A549 (cell line): ENCODE measurements at regions not wholly inside any gene's neighbourhood (a gene's known extent, or its start where the extent isn't known, plus 50 kb on each side); places are given as distances from the start of the nearest gene placed in this dataset.

ENCODE experiments used
- ATAC-seq, 2 experiments: fragments of 200-7000 bp in 1 of 2; fragments of >200 bp in 1 of 2; cut with Nextera tagmentation in 1 of 2; cut with Tn5 transposase in 1 of 2; 3 replicates each; pipeline versions ENCODE4 v1.8.0 to v1.9.1; 2018 to 2020; ENCODE audit warnings: mild to moderate bottlenecking in 1 of 2, moderate library complexity in 1 of 2
- CTCF ChIA-PET: fragments of 300-600 bp; sonication (Branson Sonifier 250); formaldehyde crosslinking; extraction: SDS; loops from one replicate; lab custom pipeline; 2021; ENCODE audit warnings: antibody characterized with exemption, inconsistent platforms; lab: Yijun Ruan, JAX
- POLR2A ChIA-PET: fragments of 350-600 bp; formaldehyde crosslinking; extraction: SDS; loops from one replicate; lab custom pipeline; 2021; ENCODE audit warnings: antibody characterized with exemption, inconsistent platforms; lab: Yijun Ruan, JAX
- DNase-seq, 2 experiments: peaks; one replicate each; pipeline versions ENCODE4 v3.0.0 to v3.0.0-alpha.2; 2011 to 2016; ENCODE audit warnings: low read depth in 1 of 2, low spot score in 1 of 2
- FAIRE-seq: peaks from 2 replicates; lab custom pipeline; 2011; peaks lifted over from hg19 to GRCh38; lab: Jason Lieb, UNC
- H3K27ac ChIP-seq, 2 experiments: fragments of >200 bp; sonication (Bioruptor Twin); formaldehyde crosslinking; 3 replicates each; pipeline ENCODE4 v1.5.1; 2016 to 2017
- H3K4me1 ChIP-seq: fragments of >200 bp; sonication (Bioruptor Twin); formaldehyde crosslinking; 3 replicates; pipeline ENCODE4 v1.6.1; 2016
- H3K4me2 ChIP-seq: fragments of >200 bp; sonication (Bioruptor Twin); formaldehyde crosslinking; 3 replicates; pipeline ENCODE4 v1.6.1; 2016
- H3K4me3 ChIP-seq: fragments of >200 bp; sonication (Bioruptor Twin); formaldehyde crosslinking; 3 replicates; pipeline ENCODE4 v1.5.1; 2016
- H3K9me3 ChIP-seq: fragments of >200 bp; sonication (Bioruptor Twin); formaldehyde crosslinking; 3 replicates; pipeline ENCODE4 v1.6.1; 2016
- CEBPB ChIP-seq, 2 experiments: fragments of >200 bp in 1 of 2; sonication (Bioruptor Twin) in 1 of 2; formaldehyde crosslinking in 1 of 2; IDR thresholded peaks; 2 replicates each; pipeline ENCODE4 v1.6.1; 2012 to 2016
- CHD2 ChIP-seq: fragments of 150-350 bp; IDR thresholded peaks from 2 replicates; pipeline ENCODE4 v1.6.1; 2014; ENCODE audit warnings: low read length; ENCODE audit not compliant: partially characterized antibody
- EHF ChIP-seq: fragments of 250-450 bp; sonication (Bioruptor Pico); IDR thresholded peaks from 2 replicates; pipeline ENCODE4 v1.5.0; 2020; ENCODE audit warnings: mild to moderate bottlenecking
- EP300 ChIP-seq, 2 experiments: fragments of >200 bp; sonication (Bioruptor Twin); formaldehyde crosslinking; IDR thresholded peaks; 2 replicates in 1 of 2; 3 replicates in 1 of 2; pipeline ENCODE4 v1.6.1; 2016 to 2017
- ESRRA ChIP-seq: fragments of 150-350 bp; IDR thresholded peaks from 2 replicates; pipeline ENCODE4 v1.6.1; 2014; ENCODE audit warnings: mild to moderate bottlenecking, low read length, borderline replicate concordance
- FOSB ChIP-seq: fragments of 250-450 bp; sonication (Bioruptor Pico); IDR thresholded peaks from 2 replicates; pipeline ENCODE4 v1.5.0; 2020; ENCODE audit warnings: mild to moderate bottlenecking, moderate library complexity
- FOXS1 ChIP-seq: fragments of 250-450 bp; sonication (Bioruptor Pico); IDR thresholded peaks from 2 replicates; pipeline ENCODE4 v1.5.0; 2020; ENCODE audit warnings: mild to moderate bottlenecking, moderate library complexity
- GATA3 ChIP-seq: IDR thresholded peaks from 2 replicates; pipeline ENCODE4 v1.6.1; 2012; ENCODE audit warnings: borderline replicate concordance
- HOXB5 ChIP-seq: fragments of 250-450 bp; sonication (Bioruptor Pico); IDR thresholded peaks from 2 replicates; pipeline ENCODE4 v1.5.0; 2020; ENCODE audit warnings: mild to moderate bottlenecking, moderate library complexity
- JUNB ChIP-seq: fragments of >200 bp; sonication (Bioruptor Twin); formaldehyde crosslinking; IDR thresholded peaks from 2 replicates; pipeline ENCODE4 v1.6.1; 2016
- MYC ChIP-seq: IDR thresholded peaks from 2 replicates; pipeline ENCODE4 v1.6.1; 2012; ENCODE audit warnings: mild to moderate bottlenecking, inconsistent platforms, low read length, improper control_type of control experiment, borderline replicate concordance
- NPAS2 ChIP-seq: fragments of 250-450 bp; sonication (Bioruptor Pico); IDR thresholded peaks from 2 replicates; pipeline ENCODE4 v1.8.0; 2022; ENCODE audit warnings: mild to moderate bottlenecking, moderate library complexity, borderline replicate concordance
- PHF8 ChIP-seq: fragments of 200-600 bp; sonication (generic); IDR thresholded peaks from 2 replicates; pipeline ENCODE4 v1.6.1; 2016; ENCODE audit warnings: low read depth, mild to moderate bottlenecking, antibody characterized with exemption, moderate library complexity, borderline replicate concordance
- POLR2A ChIP-seq: IDR thresholded peaks from 2 replicates; pipeline ENCODE4 v1.6.1; 2012; ENCODE audit warnings: mild to moderate bottlenecking, low read length
- RAD21 ChIP-seq, 2 experiments: fragments of >200 bp in 1 of 2; sonication (Bioruptor Twin) in 1 of 2; formaldehyde crosslinking in 1 of 2; IDR thresholded peaks in 1 of 2; conservative IDR thresholded peaks in 1 of 2; 2 replicates in 1 of 2; 3 replicates in 1 of 2; pipeline ENCODE4 v1.6.1; 2012 to 2018; ENCODE audit warnings: inconsistent platforms in 1 of 2
- RARB ChIP-seq: fragments of 250-450 bp; sonication (Bioruptor Pico); IDR thresholded peaks from 2 replicates; pipeline ENCODE4 v1.8.0; 2021; ENCODE audit warnings: mild to moderate bottlenecking, moderate library complexity
- RFX5 ChIP-seq: fragments of 450-650 bp; IDR thresholded peaks from 2 replicates; pipeline ENCODE4 v1.7.1; 2014; ENCODE audit warnings: antibody characterized with exemption, mild to moderate bottlenecking, moderate library complexity
- RNF2 ChIP-seq: fragments of 200-600 bp; sonication (generic); IDR thresholded peaks from 2 replicates; pipeline ENCODE4 v1.6.1; 2016; ENCODE audit warnings: low read depth, mild to moderate bottlenecking, antibody characterized with exemption, moderate library complexity, borderline replicate concordance
- SREBF2 ChIP-seq: fragments of 450-650 bp; IDR thresholded peaks from 2 replicates; pipeline ENCODE4 v1.6.1; 2014; ENCODE audit warnings: mild to moderate bottlenecking, moderate library complexity
- WGBS: methylation state at CpG from one replicate; pipeline ENCODE4 v1.1.6; 2017; ENCODE audit errors: missing lambda C conversion rate; 5-methylcytosine and 5-hydroxymethylcytosine counted together
- TF ChIP-seq, protein P1 (sequence below): IDR thresholded peaks from 2 replicates; pipeline ENCODE4 v1.6.1; 2012; ENCODE audit warnings: low read depth, borderline replicate concordance
- TF ChIP-seq, protein P2 (sequence below): fragments of >200 bp; sonication (Bioruptor Twin); formaldehyde crosslinking; IDR thresholded peaks from 3 replicates; pipeline ENCODE4 v1.5.1; 2016
- TF ChIP-seq, protein P3 (sequence below): fragments of 450-650 bp; IDR thresholded peaks from 2 replicates; pipeline ENCODE4 v1.6.1; 2014; ENCODE audit warnings: antibody characterized with exemption
- TF ChIP-seq, protein P4 (sequence below): fragments of >200 bp; sonication (Bioruptor Twin); formaldehyde crosslinking; IDR thresholded peaks from 2 replicates; pipeline ENCODE4 v1.6.1; 2016

DNA sequence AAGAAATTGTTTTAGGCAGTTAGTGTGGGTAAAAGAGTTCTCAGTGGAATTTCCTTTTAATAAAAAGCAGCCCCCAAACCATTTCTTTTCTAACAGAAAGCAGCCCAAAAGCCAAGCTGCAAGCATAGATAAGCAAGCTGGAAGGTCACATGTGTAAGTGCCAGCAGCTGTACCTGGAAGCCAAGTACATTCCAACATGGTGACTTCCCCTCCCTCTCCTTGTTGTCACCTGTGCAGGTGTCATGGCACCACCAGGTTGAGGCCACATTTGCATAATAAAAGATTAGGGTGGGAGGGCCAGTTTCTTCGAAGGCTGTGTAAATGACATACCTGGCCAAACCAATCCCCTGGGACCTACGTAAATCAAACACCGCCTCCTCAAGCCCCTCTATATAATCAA is 240.3 kb upstream of the RAB4A start:
- FAIRE-seq: no peak
- ATAC-seq: no peak
- ChIA-PET POLR2A (no interaction called here), CTCF (no interaction called here)
- Histone ChIP-seq H3K4me3 (no peak overlapping the region), H3K4me2 (no peak overlapping the region), H3K9me3 (no peaks in the 10 kb centered on the region), H3K27ac (no peak overlapping the region), H3K4me1 (peaks cover 8% of the 10 kb centered on the region; the same call in 1 of the 3 replicates)
- DNase-seq: no peak
- WGBS: 81% methylated on average over 3 of the region's 3 CpGs
- TF ChIP-seq FOXS1 (CRISPR knock-in tag): no peak
- TF ChIP-seq NPAS2 (CRISPR knock-in tag): no peak
- TF ChIP-seq CHD2: no peak
- TF ChIP-seq, protein P1, sequence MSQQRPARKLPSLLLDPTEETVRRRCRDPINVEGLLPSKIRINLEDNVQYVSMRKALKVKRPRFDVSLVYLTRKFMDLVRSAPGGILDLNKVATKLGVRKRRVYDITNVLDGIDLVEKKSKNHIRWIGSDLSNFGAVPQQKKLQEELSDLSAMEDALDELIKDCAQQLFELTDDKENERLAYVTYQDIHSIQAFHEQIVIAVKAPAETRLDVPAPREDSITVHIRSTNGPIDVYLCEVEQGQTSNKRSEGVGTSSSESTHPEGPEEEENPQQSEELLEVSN: no peak
- TF ChIP-seq POLR2A: no peak
- no peak for TF ChIP-seq CEBPB (IDR thresholded peaks at IDR 0.05)
- TF ChIP-seq EHF (CRISPR knock-in tag): no peak
- TF ChIP-seq, protein P2, sequence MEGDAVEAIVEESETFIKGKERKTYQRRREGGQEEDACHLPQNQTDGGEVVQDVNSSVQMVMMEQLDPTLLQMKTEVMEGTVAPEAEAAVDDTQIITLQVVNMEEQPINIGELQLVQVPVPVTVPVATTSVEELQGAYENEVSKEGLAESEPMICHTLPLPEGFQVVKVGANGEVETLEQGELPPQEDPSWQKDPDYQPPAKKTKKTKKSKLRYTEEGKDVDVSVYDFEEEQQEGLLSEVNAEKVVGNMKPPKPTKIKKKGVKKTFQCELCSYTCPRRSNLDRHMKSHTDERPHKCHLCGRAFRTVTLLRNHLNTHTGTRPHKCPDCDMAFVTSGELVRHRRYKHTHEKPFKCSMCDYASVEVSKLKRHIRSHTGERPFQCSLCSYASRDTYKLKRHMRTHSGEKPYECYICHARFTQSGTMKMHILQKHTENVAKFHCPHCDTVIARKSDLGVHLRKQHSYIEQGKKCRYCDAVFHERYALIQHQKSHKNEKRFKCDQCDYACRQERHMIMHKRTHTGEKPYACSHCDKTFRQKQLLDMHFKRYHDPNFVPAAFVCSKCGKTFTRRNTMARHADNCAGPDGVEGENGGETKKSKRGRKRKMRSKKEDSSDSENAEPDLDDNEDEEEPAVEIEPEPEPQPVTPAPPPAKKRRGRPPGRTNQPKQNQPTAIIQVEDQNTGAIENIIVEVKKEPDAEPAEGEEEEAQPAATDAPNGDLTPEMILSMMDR: no peak
- no peak for TF ChIP-seq RFX5
- TF ChIP-seq HOXB5 (CRISPR knock-in tag): no peak
- TF ChIP-seq, protein P3, sequence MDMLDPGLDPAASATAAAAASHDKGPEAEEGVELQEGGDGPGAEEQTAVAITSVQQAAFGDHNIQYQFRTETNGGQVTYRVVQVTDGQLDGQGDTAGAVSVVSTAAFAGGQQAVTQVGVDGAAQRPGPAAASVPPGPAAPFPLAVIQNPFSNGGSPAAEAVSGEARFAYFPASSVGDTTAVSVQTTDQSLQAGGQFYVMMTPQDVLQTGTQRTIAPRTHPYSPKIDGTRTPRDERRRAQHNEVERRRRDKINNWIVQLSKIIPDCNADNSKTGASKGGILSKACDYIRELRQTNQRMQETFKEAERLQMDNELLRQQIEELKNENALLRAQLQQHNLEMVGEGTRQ: no peak
- TF ChIP-seq RAD21 (conservative IDR thresholded peaks at IDR 0.05 in 1 of 2, IDR thresholded peaks at IDR 0.05 in 1 of 2): no peak
- TF ChIP-seq GATA3: no peak
- no peak for TF ChIP-seq PHF8
- TF ChIP-seq ESRRA: no peak
- no peak for TF ChIP-seq JUNB

DNA sequence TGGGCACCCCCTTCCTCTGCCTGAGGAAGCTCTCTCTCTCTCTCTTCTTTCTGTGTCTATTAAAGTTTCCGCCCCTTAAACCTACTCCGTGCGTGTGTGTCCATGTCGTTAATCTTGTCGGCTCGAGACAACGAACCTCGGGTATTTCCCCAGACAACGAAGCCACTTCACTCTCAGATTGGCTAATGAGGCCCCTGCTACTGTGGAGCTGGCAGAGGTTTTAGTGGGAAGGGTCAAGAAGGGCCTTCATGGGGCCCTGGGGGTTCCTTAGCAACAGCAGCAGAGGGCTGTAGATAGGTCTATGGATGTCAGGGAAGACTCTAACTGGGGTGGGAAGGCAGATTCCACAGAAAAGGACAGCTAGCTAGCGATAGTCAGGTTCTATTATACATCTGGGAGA is 239.8 kb upstream of the RAB4A start:
- DNase-seq (no peak), ATAC-seq (no peak), FAIRE-seq (no peak)
- ChIA-PET POLR2A (no interaction called here), CTCF (no interaction called here)
- H3K27ac ChIP-seq: no peak overlapping the region
- H3K4me1 ChIP-seq: peaks cover 8% of the 10 kb centered on the region; the same call in 1 of the 3 replicates
- TF ChIP-seq, protein P4, sequence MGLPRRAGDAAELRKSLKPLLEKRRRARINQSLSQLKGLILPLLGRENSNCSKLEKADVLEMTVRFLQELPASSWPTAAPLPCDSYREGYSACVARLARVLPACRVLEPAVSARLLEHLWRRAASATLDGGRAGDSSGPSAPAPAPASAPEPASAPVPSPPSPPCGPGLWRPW: no peak
- no peak for TF ChIP-seq POLR2A
- no peak overlapping the region for H3K4me2 ChIP-seq
- H3K9me3 ChIP-seq: no peaks in the 10 kb centered on the region
- H3K4me3 ChIP-seq: no peak overlapping the region
- WGBS: 92% methylated on average over 10 of the region's 10 CpGs

DNA sequence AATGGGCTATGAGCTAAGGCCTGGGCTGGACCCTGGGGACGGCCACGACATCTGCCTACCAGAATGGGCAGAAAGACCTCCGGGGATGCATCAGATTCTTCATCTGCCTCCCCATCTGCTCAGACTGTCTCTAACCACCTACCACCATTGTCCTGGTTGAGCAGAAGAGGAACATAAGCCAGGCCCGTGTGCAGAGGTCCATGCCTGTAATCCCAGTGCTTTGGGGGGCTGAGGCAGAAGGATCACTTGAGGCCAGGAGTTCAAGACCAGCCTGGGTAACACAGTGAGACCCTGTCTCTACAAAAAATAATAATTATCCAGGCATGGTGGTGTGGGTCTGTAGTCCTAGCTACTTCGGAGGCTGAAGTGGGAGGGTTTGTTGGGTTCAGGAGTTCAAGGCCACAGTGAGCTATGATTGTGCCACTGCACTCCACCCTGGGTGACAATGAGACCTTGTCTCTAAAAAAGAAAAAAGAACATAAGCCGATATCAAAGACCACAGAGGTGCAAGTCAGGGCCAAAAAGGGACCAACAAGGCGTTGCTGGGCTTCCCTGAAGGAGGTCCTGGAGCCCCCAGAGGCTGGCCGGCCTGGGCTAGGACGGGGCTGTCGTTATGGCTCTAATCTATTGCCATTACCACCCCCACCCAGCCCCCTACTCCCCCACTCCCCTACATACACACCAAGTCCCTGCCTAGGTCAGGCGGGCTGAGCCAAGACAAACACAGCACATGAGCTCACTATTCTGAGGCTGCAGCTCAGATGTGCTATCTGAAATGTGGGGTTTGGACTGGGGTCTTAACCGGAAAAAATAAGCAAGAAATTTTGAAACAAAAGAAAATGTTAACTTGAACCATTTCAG is 239.2 kb upstream of the RAB4A start:
- POLR2A ChIA-PET: no interaction called here
- H3K4me2 ChIP-seq: no peak overlapping the region
- H3K4me3 ChIP-seq: no peak overlapping the region
- DNase-seq: no peak
- TF ChIP-seq CEBPB (IDR thresholded peaks at IDR 0.05) (no peak), GATA3 (no peak), SREBF2 (no peak), EHF (CRISPR knock-in tag) (no peak), FOSB (no peak), RNF2 (no peak), MYC (no peak), RARB (CRISPR knock-in tag) (no peak), EP300 (IDR thresholded peaks at IDR 0.05) (no peak)
- TF ChIP-seq, protein P1: no peak
- peaks cover 8% of the 10 kb centered on the region; the same call in 1 of the 3 replicates for H3K4me1 ChIP-seq
- 74% methylated on average over 12 of the region's 12 CpGs for WGBS
- no peak overlapping the region for H3K27ac ChIP-seq
- CTCF ChIA-PET: interaction anchor here (1.3 to 1.9 kb wide), 2 partner anchors 297 to 302 kb away, joined by 5 read pairs; partner anchors contain the start of gene RHOU
- no peak for ATAC-seq
- H3K9me3 ChIP-seq: no peaks in the 10 kb centered on the region
- FAIRE-seq: no peak
